Body of pancreas (tissue), 4 donors: ENCODE measurements at regions not wholly inside any gene's neighbourhood (a gene's known extent, or its start where the extent isn't known, plus 50 kb on each side); places are given as distances from the start of the nearest gene placed in this dataset.

Source experiments
- ATAC-seq: fragments of 150-250 bp; one replicate; pipeline ENCODE4 v1.9.1; 2016
- DNase-seq, 4 donors: peaks; one replicate each; pipeline ENCODE4 v3.0.0-alpha.2; 2019
- H3K27ac ChIP-seq, 4 donors: fragments of 200-600 bp; sonication (generic); 1 replicate in 3 of 4; 2 replicates in 1 of 4; pipeline versions ENCODE4 v1.5.1 to v1.6.1; 2016 to 2019; ENCODE audit warnings: mild to moderate bottlenecking in 1 of 4, mixed read lengths in 1 of 4, moderate library complexity in 1 of 4
- H3K27me3 ChIP-seq, 2 donors: fragments of 200-600 bp; sonication (generic); one replicate each; pipeline ENCODE4 v1.6.0; 2016; ENCODE audit warnings: mild to moderate bottlenecking in 1 of 2
- H3K36me3 ChIP-seq, 2 donors: fragments of 200-600 bp; sonication (generic); replicated peaks in 1 of 2; 2 replicates each; pipeline ENCODE4 v1.5.1; 2016; ENCODE audit warnings: low read depth in 2 of 2; ENCODE audit not compliant: insufficient read depth in 1 of 2
- H3K4me1 ChIP-seq: fragments of 200-600 bp; sonication (generic); one replicate; pipeline ENCODE4 v1.6.0; 2016
- H3K4me3 ChIP-seq, 2 donors: fragments of 200-600 bp; sonication (generic); 1 replicate in 1 of 2; 2 replicates in 1 of 2; pipeline ENCODE4 v1.5.1; 2016 to 2019
- H3K9me3 ChIP-seq, 3 donors: fragments of 200-600 bp; sonication (generic); 1 replicate in 2 of 3; 2 replicates in 1 of 3; pipeline ENCODE4 v1.5.1; 2016
- CTCF ChIP-seq, 7 experiments: fragments of 450-650 bp in 4 of 7; fragments of 200-600 bp in 3 of 7; sonication (generic) in 3 of 7; IDR thresholded peaks; one replicate each; pipeline ENCODE4 v1.5.1; 2016 to 2019; ENCODE audit warnings: antibody characterized with exemption in 7 of 7
- POLR2A ChIP-seq, 3 donors: fragments of 450-650 bp; IDR thresholded peaks; one replicate each; pipeline ENCODE4 v1.6.1; 2016; ENCODE audit warnings: antibody characterized with exemption in 3 of 3, mild to moderate bottlenecking in 2 of 3
- WGBS, 2 donors: methylation state at CpG; one replicate each; pipeline ENCODE4 v1.1.5; 2017; 5-methylcytosine and 5-hydroxymethylcytosine counted together
- intact Hi-C: fragments of 100-400 bp; cut with DNase I; formaldehyde crosslinking; loops from one replicate; pipeline ENCODE4 v1.15.1; 2023

GRCh38 chr12:108029051-108029835 is 99.8 kb upstream of the WSCD2 start:
- no peak for DNase-seq
- intact Hi-C loops = no loop called here

GRCh38 chr12:108033090-108033489 is 96.0 kb upstream of the WSCD2 start:
- ATAC-seq = no peak
- Histone ChIP-seq H3K4me1 (no peaks in the 10 kb centered on the region), H3K36me3 (no peaks in the 10 kb centered on the region), H3K27ac (no peak overlapping the region), H3K27me3 (peaks cover 0 to 5% of the 10 kb centered on the region in 2 donors), H3K9me3 (no peaks in the 10 kb centered on the region), H3K4me3 (no peak overlapping the region)
- TF ChIP-seq POLR2A (IDR thresholded peaks at IDR 0.05) = no peak
- TF ChIP-seq CTCF (IDR thresholded peaks at IDR 0.05) = no peak
- DNase-seq = no peak
- intact Hi-C loops = no loop called here
- 46 to 56% methylated on average over 2 of the region's 2 CpGs for WGBS, 2 donors

More at GRCh38 chr12:108029051-108029835, 99.8 kb upstream of the WSCD2 start:
- Histone ChIP-seq H3K27me3 (peaks cover 0 to 5% of the 10 kb centered on the region in 2 donors), H3K4me3 (no peak overlapping the region), H3K9me3 (no peaks in the 10 kb centered on the region), H3K36me3 (no peaks in the 10 kb centered on the region), H3K4me1 (no peaks in the 10 kb centered on the region), H3K27ac (no peak overlapping the region)
- TF ChIP-seq CTCF (IDR thresholded peaks at IDR 0.05) (no peak), POLR2A (IDR thresholded peaks at IDR 0.05) (no peak)
- WGBS, 2 donors = 43 to 50% methylated on average over 12 of the region's 12 CpGs
- no peak for ATAC-seq

- WGBS, 2 donors = 48 to 64% methylated on average over 1 of the region's 1 CpG
- no peaks in the 10 kb centered on the region for H3K9me3 ChIP-seq
- no peak for DNase-seq
- no peak overlapping the region for H3K27ac ChIP-seq
- H3K4me3 ChIP-seq = no peak overlapping the region
- no peaks in the 10 kb centered on the region for H3K27me3 ChIP-seq
- ATAC-seq = no peak
- no peaks in the 10 kb centered on the region for H3K36me3 ChIP-seq
- H3K4me1 ChIP-seq = no peaks in the 10 kb centered on the region
- intact Hi-C loops = no loop called here
- TF ChIP-seq POLR2A (IDR thresholded peaks at IDR 0.05) (no peak), CTCF (IDR thresholded peaks at IDR 0.05) (no peak)
Measured at GRCh38 chr12:108035372-108035771, 93.7 kb upstream of the WSCD2 start.

- Histone ChIP-seq H3K27ac (no peak overlapping the region), H3K9me3 (no peaks in the 10 kb centered on the region), H3K4me3 (no peak overlapping the region), H3K36me3 (no peaks in the 10 kb centered on the region), H3K4me1 (no peaks in the 10 kb centered on the region), H3K27me3 (no peaks in the 10 kb centered on the region)
- ATAC-seq = no peak
- TF ChIP-seq POLR2A (IDR thresholded peaks at IDR 0.05) (no peak), CTCF (IDR thresholded peaks at IDR 0.05) (no peak)
- WGBS, 2 donors = 63 to 65% methylated on average over 5 of the region's 5 CpGs
- DNase-seq = no peak
- intact Hi-C loops = no loop called here
Measured at GRCh38 chr12:108037960-108038359, 91.1 kb upstream of the WSCD2 start.

GRCh38 chr12:108039794-108040193 is 89.3 kb upstream of the WSCD2 start:
- no peak for TF ChIP-seq POLR2A (IDR thresholded peaks at IDR 0.05)
- TF ChIP-seq CTCF (IDR thresholded peaks at IDR 0.05) = no peak
- no peaks in the 10 kb centered on the region for H3K36me3 ChIP-seq
- WGBS, 2 donors = 54 to 64% methylated on average over 4 of the region's 4 CpGs
- H3K27me3 ChIP-seq = no peaks in the 10 kb centered on the region
- intact Hi-C loops = no loop called here
- H3K9me3 ChIP-seq = no peaks in the 10 kb centered on the region
- H3K4me3 ChIP-seq = no peak overlapping the region
- ATAC-seq = no peak
- DNase-seq = no peak
- H3K4me1 ChIP-seq = no peaks in the 10 kb centered on the region
- H3K27ac ChIP-seq = no peak overlapping the region
